ENCODE measurements at regions not wholly inside any gene's neighbourhood (a gene's known extent, or its start where the extent isn't known, plus 50 kb on each side); places are given as distances from the start of the nearest gene placed in this dataset.

GRCh38 chr5:173762930-173763329, 125.2 kb upstream of the CPEB4 start:
- no peak for TF ChIP-seq EZH2 (IDR thresholded peaks at IDR 0.05; ENCODE audit: borderline replicate concordance)
- no peak for TF ChIP-seq CTCF (IDR thresholded peaks at IDR 0.05; ENCODE audit: poor library complexity)

Data from hepatocyte (in vitro differentiated cells).